HG03575 (cell line): ENCODE measurements at regions not wholly inside any gene's neighbourhood (a gene's known extent, or its start where the extent isn't known, plus 50 kb on each side); places are given as distances from the start of the nearest gene placed in this dataset.

Source experiments
- ATAC-seq: cut with Tn5 transposase; IDR thresholded peaks from one replicate; pipeline ENCODE4 v1.9.1; 2021; ENCODE audit not compliant: unreplicated experiment, insufficient number of reproducible peaks, low FRiP score; ENCODE audit errors: extremely low read depth

DNA sequence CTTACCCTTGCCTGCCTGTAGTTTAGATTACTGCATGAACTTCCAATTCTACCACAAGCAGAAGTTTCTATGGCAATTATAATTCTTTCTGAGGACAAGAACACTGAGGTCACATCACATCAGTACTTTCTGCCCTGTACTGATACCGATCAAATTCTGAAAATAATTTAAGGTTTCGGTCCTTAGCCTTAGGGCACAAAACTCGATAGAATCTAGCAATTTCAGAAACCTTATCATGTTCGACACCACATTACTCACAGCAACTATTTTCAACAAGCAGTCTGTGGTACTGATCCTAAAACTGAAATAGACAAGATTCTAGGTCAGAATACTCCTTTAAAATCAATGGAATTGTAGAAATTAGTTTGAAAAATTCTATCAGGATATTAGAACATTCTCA is 187.0 kb upstream of the LRFN5 start:
- ATAC-seq = no peak

DNA sequence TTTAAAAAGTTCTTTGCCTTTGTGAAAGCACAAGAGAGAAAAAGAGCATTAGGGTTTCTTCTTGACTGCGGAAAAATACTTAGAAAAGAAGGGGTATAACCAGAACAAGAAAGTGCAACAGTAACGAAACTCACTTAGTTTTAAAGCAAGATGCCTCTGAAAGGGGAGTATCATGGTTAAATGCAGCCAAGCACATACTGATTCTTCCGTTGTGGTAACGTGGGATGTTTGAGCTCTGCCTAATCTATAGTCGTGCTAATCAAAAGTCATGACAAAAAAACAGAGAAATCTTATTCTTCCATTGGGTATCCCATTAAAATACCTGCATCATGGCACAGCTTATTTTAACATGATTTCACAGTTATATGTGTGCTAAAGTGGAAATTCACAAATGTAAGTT is 187.8 kb upstream of the LRFN5 start:
- ATAC-seq = no peak

DNA sequence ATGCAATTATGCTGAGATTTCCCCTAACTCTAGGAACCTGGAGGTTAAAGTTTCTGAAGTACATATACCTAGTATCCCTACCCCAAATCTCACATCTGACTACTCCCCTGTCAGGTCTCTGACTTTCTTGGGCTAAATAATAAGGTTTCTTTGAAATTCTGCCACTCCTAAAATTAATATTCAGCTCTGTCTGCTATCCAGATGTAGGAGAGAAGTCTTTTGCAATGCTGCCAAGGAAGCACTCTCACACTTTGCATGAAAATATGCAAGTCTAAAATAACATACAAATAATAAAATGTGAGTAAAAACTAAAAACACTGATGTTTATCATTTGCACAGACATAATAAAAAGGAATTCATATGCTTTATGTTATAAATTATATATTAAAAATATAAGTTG is 196.9 kb upstream of the LRFN5 start:
- no peak for ATAC-seq

DNA sequence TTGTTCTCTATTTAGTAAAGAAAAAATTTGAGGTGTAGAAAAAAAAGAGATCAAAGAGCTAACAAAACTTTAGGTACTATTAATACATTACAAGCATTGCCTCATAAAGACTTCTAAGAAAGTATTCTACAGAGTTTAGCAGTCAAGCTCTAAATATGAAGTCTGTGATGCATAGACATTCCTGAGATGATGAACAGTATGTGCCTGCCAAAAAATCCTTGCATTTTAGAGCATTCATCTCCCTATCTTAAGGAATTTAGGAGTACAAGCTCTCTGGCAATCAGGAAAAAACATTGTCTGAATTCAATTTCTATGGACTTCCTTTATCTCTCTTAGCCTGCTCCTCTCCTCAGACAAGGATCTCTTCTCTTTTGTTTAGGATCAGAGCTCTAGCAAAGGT is 202.6 kb upstream of the LRFN5 start:
- ATAC-seq = no peak

DNA sequence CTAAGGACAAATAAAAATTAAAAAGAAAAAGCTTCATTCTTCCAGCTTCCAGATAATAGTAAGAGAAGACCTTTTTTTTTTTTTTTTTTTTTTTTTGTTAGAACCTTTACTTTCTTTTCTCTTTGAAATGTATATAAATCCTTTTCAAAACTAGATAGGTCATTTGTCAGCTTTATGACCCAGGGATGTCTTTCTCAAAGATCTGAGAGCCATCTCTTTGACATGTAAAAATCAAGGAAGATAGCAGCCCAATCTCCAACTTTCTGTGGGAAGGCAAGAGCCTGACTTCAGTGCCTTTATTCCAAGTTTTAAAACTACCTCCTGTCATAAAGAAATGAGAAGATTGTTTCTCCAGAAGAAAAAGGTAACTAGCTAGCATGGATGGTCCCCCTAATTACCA is 203.3 kb upstream of the LRFN5 start:
- no peak for ATAC-seq

DNA sequence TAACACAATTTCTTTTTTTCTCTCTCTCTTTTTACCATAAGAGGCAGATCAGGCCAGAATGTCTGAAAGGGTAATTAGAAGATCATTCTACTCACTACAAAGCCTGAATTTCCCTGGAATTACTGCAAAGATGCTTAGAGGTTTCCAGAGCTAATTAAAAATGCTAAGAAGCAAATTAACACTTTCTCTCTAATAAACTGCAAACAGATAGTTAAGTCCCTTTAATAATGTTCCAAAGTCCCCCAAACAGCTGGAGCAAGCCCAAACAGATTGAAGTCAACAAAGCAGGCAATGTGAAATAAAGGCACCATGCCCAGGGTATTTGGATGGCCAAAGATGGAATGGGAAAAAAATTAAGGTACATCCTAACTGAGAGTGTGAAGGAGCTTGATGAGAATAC is 208.8 kb upstream of the LRFN5 start:
- no peak for ATAC-seq

DNA sequence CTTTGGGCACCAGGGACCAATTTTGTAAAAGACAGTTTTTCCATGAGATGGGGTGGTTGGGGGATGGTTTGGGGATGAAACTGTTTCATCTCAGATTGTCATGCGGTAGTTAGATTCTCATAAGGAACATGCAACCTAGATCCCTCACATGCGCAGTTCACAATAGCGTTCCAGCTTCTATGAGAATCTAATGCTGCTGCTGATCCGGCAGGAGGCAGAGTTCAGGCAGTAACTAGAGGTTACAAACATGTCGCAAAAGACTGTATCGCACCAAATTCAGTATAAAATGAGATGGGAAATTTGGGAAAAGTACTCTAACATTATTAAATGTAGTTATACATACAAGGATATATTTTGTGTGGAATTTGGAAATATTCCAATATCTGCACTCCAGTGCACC is 213.2 kb upstream of the LRFN5 start:
- ATAC-seq = no peak

DNA sequence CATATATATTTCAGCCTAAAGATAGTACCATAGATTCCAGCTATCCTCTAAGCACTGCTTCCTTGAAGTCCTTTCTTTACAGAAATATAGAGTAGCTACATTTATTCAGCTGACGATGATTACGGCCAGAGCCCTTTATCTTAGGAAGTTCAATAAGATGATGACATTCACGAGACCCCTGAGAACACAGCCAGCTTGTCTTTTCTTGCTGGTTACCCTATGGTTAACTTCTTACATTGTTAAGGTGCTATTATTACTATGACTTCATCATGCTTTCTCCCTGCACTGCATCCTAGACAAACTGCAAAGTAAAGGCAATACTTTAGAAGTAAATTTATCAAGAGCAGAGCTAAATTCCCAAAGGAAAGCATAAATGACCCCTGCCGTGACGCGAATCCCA is 214.4 kb upstream of the LRFN5 start:
- no peak for ATAC-seq

DNA sequence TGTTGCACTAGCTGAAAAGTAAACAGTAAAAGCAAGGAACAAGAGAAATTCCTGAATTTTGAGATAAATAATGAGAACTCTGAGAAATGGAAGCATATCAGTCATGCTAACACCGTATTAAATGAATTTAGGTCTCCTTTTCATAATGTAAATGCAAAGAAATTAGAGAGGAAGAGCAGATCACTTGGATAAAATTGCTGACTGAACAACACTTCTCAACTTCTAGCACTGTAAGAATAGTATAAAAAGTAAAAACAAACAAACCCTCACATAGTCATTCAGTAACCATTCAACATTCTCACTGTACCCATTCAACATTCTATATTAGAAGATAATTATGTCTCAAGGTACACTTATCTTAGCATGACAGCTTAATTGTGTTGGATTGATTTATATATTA is 217.3 kb upstream of the LRFN5 start:
- no peak for ATAC-seq

DNA sequence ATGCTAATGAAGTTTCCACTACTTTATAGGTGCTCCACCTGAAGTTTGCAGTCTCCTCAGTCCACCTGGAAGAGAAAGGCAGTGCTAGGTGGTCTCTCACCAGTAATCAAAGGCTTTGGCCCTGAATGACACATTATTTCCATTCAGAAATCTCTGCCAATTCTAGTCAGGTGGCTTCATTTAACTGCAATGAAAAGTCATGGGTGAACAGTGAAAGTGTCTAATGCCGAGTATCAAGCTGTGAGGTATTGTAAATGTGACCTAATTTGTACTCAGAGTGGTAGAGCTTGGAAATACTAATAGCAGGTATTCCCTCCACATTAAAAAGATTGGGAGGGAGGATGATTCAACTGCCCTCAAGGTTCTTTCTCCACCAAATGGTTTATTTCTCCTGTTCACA is 220.9 kb upstream of the LRFN5 start:
- ATAC-seq = no peak

DNA sequence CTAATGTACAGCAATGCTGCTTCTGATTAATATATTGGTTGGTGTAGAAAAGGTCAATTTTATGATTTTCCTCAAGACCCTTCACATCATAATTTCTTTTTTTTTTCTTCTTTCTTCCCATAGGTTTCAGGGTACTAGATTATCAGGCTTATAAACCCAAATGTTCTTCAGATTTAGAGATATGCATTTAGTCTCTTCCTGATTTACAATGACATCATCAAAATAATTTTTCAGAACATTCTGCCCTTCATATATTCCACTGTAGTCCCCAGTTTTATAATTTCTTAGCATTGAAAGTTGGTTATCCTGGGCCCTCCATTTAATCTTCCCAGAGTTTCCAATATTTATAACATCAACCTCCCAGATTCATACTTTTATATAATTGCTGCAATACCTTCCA is 226.7 kb upstream of the LRFN5 start:
- ATAC-seq = no peak

DNA sequence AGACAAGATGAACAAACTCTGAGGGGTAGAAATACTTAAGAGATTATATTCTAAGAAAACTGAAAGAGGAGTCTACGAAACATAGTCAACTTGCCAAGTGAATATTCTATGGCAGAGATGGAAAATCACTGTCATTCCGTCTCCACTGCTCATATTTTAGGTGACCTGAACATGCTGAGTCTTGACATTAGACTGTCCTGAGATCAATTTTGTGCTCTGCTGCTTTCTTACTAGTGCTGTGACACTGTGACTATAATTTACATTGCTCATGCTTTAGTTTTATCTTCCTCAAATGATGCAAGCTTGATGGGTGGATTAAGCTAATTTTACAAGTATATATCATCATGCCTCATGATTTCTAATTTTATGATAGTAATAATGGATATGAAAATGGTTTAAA is 228.2 kb upstream of the LRFN5 start:
- ATAC-seq = no peak

DNA sequence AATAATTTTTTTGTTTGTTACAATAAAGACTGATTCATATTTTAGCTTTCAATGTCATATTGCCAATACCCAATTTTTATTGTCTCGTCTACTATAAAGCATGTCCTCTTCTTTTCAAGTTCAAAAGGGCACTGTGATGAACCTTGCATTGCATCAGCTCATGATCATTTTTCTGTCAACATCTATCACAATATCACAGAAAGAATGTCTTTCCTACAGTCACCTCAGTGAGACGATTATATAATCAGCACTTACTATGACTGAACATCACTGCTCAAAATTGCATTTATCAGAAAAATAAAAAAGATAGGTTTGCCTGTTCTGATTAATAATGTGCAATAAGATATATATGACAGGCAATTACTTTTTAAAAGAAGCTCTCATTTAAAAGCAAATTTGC is 228.7 kb upstream of the LRFN5 start:
- ATAC-seq = no peak

DNA sequence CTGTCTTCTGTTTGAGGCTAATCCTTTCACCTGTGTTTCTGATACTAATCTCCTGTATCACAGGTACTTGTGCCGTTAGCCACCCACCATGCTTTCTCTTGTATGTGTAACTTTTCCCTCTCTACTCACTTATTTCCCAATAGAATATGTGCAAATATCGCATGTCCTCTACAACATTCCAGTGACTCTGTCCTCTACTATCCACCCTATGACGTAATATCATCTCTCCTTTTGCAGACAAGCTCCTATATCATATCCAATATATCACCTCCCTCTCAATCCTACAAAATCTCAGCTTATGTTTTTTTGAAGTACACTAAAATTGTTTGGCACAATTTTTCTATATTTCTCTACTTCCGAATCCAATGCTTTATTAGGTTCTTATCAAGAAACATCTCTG is 232.6 kb upstream of the LRFN5 start:
- ATAC-seq = no peak

DNA sequence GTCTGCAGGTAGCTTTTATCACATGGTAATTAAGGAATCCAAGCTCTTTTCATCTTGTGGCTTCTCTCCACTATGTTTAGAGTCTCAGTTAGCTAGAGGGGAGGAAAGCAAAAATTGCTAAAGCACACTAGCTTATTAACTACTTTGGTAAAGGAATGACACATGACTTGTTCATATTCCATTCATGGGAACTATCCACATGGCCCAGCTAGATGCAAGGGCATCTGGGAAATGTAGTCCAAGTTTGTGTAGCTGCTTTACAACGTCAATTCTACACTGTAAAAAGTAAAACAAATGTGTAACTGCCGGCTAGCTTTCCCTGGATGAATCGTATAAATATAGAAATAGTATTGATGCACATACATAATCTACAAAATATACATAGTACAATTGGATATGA is 244.5 kb upstream of the LRFN5 start:
- ATAC-seq = no peak

DNA sequence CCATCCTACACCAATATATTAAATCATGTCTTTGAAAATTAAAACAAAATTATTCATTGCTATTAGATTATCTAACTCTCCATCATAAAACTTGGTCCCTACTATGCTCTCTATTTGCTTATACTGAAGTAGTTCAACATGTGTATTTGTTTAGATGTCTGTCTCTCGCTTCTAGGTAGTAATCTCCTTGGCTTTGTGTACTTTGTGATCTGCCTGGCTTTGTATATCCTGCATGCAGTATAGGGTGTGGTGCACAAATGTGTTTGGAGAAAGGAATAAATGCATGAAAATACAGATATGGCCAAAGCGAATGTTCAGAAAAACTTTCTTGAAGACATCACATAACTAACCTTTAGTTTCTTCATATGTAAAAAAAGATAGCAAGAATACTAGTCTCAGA is 246.6 kb upstream of the LRFN5 start:
- ATAC-seq = no peak

DNA sequence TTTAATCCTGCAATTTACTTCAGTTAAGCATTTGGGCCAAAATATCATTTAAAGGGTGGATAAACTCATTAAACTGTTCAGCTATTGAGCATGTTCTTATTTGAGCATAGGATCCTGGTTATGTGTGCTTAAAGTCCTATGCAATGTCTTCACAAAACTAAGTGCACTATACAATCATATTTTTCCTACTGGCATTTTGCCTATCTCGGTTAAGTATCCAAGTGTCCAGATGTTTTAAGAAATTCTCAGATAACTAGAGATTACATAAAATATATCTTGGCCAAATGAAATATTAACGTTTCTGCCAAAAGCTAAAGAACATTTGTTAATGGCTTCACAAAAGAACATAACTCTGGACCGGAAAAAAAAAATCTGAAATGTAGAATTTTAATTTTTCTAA is 250.8 kb upstream of the LRFN5 start:
- no peak for ATAC-seq

DNA sequence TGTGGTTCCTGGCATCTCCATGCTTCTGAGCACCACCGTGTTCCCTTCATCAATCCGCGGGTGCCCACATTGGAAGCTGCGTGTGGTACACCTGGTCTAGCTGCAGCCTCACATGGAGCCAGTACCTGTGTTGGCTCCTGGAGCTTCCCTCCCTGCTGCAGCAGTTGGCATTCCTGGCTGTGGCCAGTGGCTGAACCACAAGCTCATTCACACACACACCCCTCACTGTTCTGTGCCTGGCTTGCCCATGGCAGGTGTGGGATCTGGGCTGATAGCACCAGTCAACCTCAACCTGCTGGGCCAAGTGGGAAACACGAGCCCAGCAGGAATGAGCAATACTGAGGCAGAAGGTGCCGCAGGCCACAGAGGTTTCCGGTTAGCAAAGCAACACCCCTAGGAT is 256.2 kb upstream of the LRFN5 start:
- ATAC-seq = no peak

DNA sequence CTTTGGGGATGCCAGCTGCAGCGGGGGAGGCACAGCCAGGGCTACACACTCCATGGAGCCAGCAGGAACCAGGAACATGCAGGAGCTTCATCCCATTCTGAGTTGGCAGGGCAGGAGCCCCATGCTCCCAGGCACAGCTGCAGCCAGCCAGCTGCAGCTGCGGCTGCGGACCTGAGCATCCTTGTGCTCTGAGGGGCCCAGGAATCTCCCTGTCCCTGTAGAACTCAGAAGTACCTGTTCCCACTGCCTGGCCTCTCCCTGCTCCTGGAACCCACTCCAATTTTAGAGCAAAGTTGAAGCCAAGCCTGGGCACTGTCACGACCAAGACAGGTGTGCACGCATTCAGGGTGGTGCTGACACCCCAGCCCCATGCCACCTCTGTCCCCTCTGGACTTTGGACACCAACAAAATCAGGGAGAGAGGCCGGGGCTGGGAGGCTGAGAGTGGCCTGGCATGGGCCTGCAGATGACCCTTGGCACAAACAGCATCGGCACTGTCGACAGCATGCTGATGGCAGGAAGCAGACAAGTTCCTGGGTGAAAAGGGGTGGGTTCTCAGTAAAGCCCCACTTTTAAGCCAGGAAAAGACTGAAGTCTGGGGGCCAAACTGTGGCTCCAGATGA is 257.3 kb upstream of the LRFN5 start:
- no peak for ATAC-seq

DNA sequence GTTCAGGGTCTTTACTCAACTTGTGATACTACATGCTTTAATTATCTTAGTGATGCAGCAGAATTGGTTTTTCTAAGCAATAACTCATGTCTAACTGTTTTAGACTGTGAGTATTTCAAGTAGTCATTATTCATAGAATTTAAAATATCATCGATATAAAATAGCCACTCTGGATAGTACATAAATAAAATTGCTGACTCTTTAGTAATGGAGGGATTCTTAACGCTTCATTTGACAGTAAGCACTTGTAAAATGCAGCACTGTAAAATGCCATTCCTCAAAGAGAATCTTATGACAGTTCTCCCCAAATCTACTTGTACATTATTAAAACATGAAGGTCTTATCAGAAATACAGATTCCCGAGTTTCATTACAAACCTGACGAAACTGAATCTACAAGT is 262.8 kb upstream of the LRFN5 start:
- no peak for ATAC-seq

DNA sequence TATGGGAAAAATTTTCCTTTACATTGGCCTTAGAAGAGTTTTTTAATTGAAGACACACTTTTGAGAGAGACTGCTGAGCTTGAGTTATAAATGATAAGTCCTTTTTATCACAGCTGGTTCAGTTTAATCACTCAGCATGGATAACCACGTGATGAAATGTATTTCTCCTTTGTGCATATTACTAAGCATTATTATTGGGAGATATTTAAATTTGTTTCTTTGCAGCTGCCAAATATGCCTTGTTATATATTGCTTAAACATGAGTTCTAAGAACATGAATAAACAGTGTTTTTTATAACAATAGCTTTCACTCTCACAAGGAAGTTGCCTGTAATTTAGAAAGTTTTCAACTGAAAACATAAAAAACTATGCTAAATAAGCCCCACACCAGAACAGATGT is 293.5 kb upstream of the LRFN5 start:
- ATAC-seq = no peak

DNA sequence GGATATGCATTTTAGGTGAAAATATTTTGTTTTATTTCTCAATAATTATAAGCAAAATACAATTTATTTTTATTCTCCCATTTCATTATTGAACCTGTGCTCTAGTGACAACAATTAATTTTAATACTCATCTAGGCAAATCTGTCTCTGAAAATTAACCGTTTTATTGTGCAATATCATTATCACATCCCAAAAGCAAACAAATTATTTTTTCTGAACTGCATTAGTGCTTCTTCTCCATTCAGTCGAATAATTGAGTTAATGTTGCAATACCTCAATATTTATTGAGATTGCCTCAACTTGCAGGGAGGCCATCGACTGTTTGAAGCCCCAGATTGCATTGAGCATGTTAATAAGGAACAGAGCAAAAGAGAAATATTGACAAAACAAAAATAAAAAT is 303.2 kb upstream of the LRFN5 start:
- ATAC-seq = no peak
